Liver (tissue), 8 donors: ENCODE measurements at regions not wholly inside any gene's neighbourhood (a gene's known extent, or its start where the extent isn't known, plus 50 kb on each side); places are given as distances from the start of the nearest gene placed in this dataset.
"Not testable (repeated sequence)": the region's sequence is repeated elsewhere in the genome, so short reads cannot be mapped to it uniquely, and the experiment has no call there.

Experiments
- DNase-seq: peaks from one replicate; pipeline ENCODE4 v3.0.0-alpha.2; 2017; ENCODE audit warnings: low spot score
- H3K27ac ChIP-seq, 2 donors: one replicate each; pipeline ENCODE4 v1.7.0; 2013; ENCODE audit warnings: inconsistent platforms in 2 of 2, low read length in 2 of 2, control low read depth in 1 of 2, low read depth in 1 of 2, mild to moderate bottlenecking in 1 of 2
- H3K27me3 ChIP-seq, 4 donors: one replicate each; pipeline versions ENCODE4 v1.6.1 to v1.7.0; 2013; ENCODE audit warnings: low read length in 3 of 4, inconsistent platforms in 1 of 4, mild to moderate bottlenecking in 1 of 4, moderate library complexity in 1 of 4; ENCODE audit not compliant: control insufficient read depth in 4 of 4, insufficient read depth in 4 of 4
- H3K36me3 ChIP-seq, 4 donors: one replicate each; pipeline versions ENCODE4 v1.6.1 to v1.7.0; 2013; ENCODE audit warnings: low read length in 3 of 4, mild to moderate bottlenecking in 3 of 4, low read depth in 1 of 4, moderate library complexity in 1 of 4; ENCODE audit not compliant: control insufficient read depth in 4 of 4, insufficient read depth in 3 of 4
- H3K4me1 ChIP-seq, 4 donors: one replicate each; pipeline versions ENCODE4 v1.6.1 to v1.7.0; 2013; ENCODE audit warnings: low read length in 3 of 4, mild to moderate bottlenecking in 3 of 4, moderate library complexity in 1 of 4; ENCODE audit not compliant: control insufficient read depth in 4 of 4, insufficient read depth in 4 of 4
- H3K4me3 ChIP-seq, 3 donors: one replicate each; pipeline versions ENCODE4 v1.6.1 to v1.7.0; 2013; ENCODE audit warnings: low read length in 3 of 3, control low read depth in 1 of 3, low read depth in 1 of 3, mild to moderate bottlenecking in 1 of 3
- H3K9ac ChIP-seq, 2 donors: one replicate each; pipeline ENCODE4 v1.7.0; 2013; ENCODE audit warnings: low read length in 2 of 2, mild to moderate bottlenecking in 2 of 2, moderate library complexity in 2 of 2, control low read depth in 1 of 2, low read depth in 1 of 2
- H3K9me3 ChIP-seq, 4 donors: one replicate each; pipeline versions ENCODE4 v1.6.1 to v1.7.0; 2013; ENCODE audit warnings: low read length in 3 of 4; ENCODE audit not compliant: control insufficient read depth in 4 of 4
- EGR1 ChIP-seq, 2 donors: IDR thresholded peaks; 2 replicates each; pipeline ENCODE4 v1.6.1; 2016 to 2018; ENCODE audit warnings: antibody characterized with exemption in 2 of 2, low read depth in 2 of 2
- FOXA2 ChIP-seq: IDR thresholded peaks from 2 replicates; pipeline ENCODE4 v1.6.1; 2016; ENCODE audit warnings: antibody characterized with exemption
- GABPA ChIP-seq, 2 donors: IDR thresholded peaks in 1 of 2; conservative IDR thresholded peaks in 1 of 2; 2 replicates each; pipeline ENCODE4 v1.6.1; 2016; ENCODE audit warnings: antibody characterized with exemption in 2 of 2, mild to moderate bottlenecking in 1 of 2, moderate library complexity in 1 of 2
- HNF4A ChIP-seq, 2 donors: conservative IDR thresholded peaks; 2 replicates each; pipeline ENCODE4 v1.6.1; 2016; ENCODE audit warnings: antibody characterized with exemption in 2 of 2, mild to moderate bottlenecking in 2 of 2
- HNF4G ChIP-seq: IDR thresholded peaks from 2 replicates; pipeline ENCODE4 v1.6.1; 2016; ENCODE audit warnings: antibody characterized with exemption
- JUND ChIP-seq, 2 donors: IDR thresholded peaks; 2 replicates each; pipeline ENCODE4 v1.6.1; 2016; ENCODE audit warnings: antibody characterized with exemption in 2 of 2
- NR2F2 ChIP-seq: IDR thresholded peaks from 2 replicates; pipeline ENCODE4 v1.6.1; 2016; ENCODE audit warnings: antibody characterized with exemption
- RAD21 ChIP-seq, 2 donors: IDR thresholded peaks; 2 replicates each; pipeline ENCODE4 v1.6.1; 2016; ENCODE audit warnings: antibody characterized with exemption in 2 of 2, mild to moderate bottlenecking in 2 of 2
- RXRA ChIP-seq, 2 donors: IDR thresholded peaks; 2 replicates each; pipeline ENCODE4 v1.6.1; 2017 to 2018; ENCODE audit warnings: antibody characterized with exemption in 2 of 2, mild to moderate bottlenecking in 1 of 2
- SP1 ChIP-seq: IDR thresholded peaks from 2 replicates; pipeline ENCODE4 v1.6.1; 2018; ENCODE audit warnings: antibody characterized with exemption, mild to moderate bottlenecking
- TAF1 ChIP-seq: conservative IDR thresholded peaks from 2 replicates; pipeline ENCODE4 v1.6.1; 2016; ENCODE audit warnings: antibody characterized with exemption, mild to moderate bottlenecking
- YY1 ChIP-seq: IDR thresholded peaks from 2 replicates; pipeline ENCODE4 v1.6.1; 2016; ENCODE audit warnings: antibody characterized with exemption, mild to moderate bottlenecking
- ZBTB33 ChIP-seq: IDR thresholded peaks from 2 replicates; pipeline ENCODE4 v1.6.1; 2016; ENCODE audit warnings: antibody characterized with exemption
- WGBS: extraction: QIAGEN DNeasy Blood & Tissue Kit; methylation state at CpG from one replicate; pipeline ENCODE4 v1.1.7; 2013; 5-methylcytosine and 5-hydroxymethylcytosine counted together
- TF ChIP-seq, protein P1 (sequence below): IDR thresholded peaks from 2 replicates; pipeline ENCODE4 v1.6.1; 2016; ENCODE audit warnings: antibody characterized with exemption
- TF ChIP-seq, protein P2 (sequence below): IDR thresholded peaks from 2 replicates; pipeline ENCODE4 v1.6.1; 2016; ENCODE audit warnings: antibody characterized with exemption, mild to moderate bottlenecking
- TF ChIP-seq, protein P3 (sequence below): IDR thresholded peaks from 2 replicates; pipeline ENCODE4 v1.6.1; 2016; ENCODE audit warnings: antibody characterized with exemption
- TF ChIP-seq, protein P4 (sequence below): fragments of 150-350 bp; IDR thresholded peaks from 2 replicates; pipeline ENCODE4 v1.5.1; 2017; ENCODE audit warnings: improper control_type of control experiment, low read depth, low read length; ENCODE audit not compliant: missing input control
- donor health status: healthy.
- donor health status: healthy.
- donor health status: healthy.
- donor health status: healthy.
- donor health status: healthy.

GRCh38 chr12:131409211-131409610, 301.7 kb upstream of the SFSWAP start:
- DNase-seq, result no peak
- no peak overlapping the region for H3K4me3 ChIP-seq
- 53% methylated on average over 1 of the region's 1 CpG for WGBS
- no peak overlapping the region for H3K27ac ChIP-seq
- H3K9ac ChIP-seq, result no peak overlapping the region
- no peak for TF ChIP-seq NR2F2
- TF ChIP-seq GABPA (IDR thresholded peaks at IDR 0.05 in 1 of 2, conservative IDR thresholded peaks at IDR 0.05 in 1 of 2), result no peak
- TF ChIP-seq, protein P1, sequence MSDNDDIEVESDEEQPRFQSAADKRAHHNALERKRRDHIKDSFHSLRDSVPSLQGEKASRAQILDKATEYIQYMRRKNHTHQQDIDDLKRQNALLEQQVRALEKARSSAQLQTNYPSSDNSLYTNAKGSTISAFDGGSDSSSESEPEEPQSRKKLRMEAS, result no peak
- no peak for TF ChIP-seq RAD21 (IDR thresholded peaks at IDR 0.05)
- TF ChIP-seq SP1, result no peak
- no peak for TF ChIP-seq JUND (IDR thresholded peaks at IDR 0.05)
- TF ChIP-seq HNF4A (conservative IDR thresholded peaks at IDR 0.05), result no peak
- TF ChIP-seq FOXA2, result no peak
- no peak for TF ChIP-seq HNF4G
- no peaks in the 10 kb centered on the region for H3K9me3 ChIP-seq
- no peaks in the 10 kb centered on the region for H3K4me1 ChIP-seq
- no peaks in the 10 kb centered on the region for H3K36me3 ChIP-seq
- peaks cover 0 to 4% (median 2%) of the 10 kb centered on the region in 4 donors for H3K27me3 ChIP-seq

GRCh38 chr12:131411827-131412226, 299.1 kb upstream of the SFSWAP start:
- H3K9me3 ChIP-seq, H3K4me3 ChIP-seq, H3K36me3 ChIP-seq, H3K9ac ChIP-seq, H3K27ac ChIP-seq, H3K4me1 ChIP-seq, H3K27me3 ChIP-seq, DNase-seq: not testable (repeated sequence)
- 67% methylated on average over 7 of the region's 7 CpGs for WGBS

DNA sequence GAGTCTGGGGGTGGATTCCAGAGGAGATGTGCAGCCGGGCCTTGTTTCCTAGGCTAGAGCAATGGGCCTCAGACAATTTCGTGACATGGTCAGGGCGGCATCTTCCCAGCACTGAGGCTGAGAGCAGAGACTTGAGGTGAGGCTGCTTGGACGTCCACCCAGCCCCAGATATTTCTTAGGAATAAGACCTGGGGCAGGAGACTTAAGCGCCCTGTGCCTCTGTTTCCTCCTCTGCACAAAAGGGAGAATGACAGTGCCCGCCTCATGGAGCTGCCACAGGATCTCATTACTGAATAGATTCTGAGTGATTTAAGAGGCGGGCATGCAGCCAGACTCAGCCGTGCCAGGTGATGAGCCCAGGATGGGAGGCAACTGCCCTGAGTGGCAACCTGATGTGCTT, 297.9 kb upstream of the SFSWAP start:
- Histone ChIP-seq H3K4me3 (no peak overlapping the region), H3K9me3 (no peaks in the 10 kb centered on the region), H3K27ac (no peak overlapping the region), H3K9ac (no peak overlapping the region), H3K36me3 (no peaks in the 10 kb centered on the region), H3K27me3 (peaks cover 0 to 3% (median under 1%) of the 10 kb centered on the region in 4 donors), H3K4me1 (no peaks in the 10 kb centered on the region)
- WGBS, result 76% methylated on average over 8 of the region's 8 CpGs
- DNase-seq, result no peak
- TF ChIP-seq HNF4G, result no peak
- TF ChIP-seq, protein P2, sequence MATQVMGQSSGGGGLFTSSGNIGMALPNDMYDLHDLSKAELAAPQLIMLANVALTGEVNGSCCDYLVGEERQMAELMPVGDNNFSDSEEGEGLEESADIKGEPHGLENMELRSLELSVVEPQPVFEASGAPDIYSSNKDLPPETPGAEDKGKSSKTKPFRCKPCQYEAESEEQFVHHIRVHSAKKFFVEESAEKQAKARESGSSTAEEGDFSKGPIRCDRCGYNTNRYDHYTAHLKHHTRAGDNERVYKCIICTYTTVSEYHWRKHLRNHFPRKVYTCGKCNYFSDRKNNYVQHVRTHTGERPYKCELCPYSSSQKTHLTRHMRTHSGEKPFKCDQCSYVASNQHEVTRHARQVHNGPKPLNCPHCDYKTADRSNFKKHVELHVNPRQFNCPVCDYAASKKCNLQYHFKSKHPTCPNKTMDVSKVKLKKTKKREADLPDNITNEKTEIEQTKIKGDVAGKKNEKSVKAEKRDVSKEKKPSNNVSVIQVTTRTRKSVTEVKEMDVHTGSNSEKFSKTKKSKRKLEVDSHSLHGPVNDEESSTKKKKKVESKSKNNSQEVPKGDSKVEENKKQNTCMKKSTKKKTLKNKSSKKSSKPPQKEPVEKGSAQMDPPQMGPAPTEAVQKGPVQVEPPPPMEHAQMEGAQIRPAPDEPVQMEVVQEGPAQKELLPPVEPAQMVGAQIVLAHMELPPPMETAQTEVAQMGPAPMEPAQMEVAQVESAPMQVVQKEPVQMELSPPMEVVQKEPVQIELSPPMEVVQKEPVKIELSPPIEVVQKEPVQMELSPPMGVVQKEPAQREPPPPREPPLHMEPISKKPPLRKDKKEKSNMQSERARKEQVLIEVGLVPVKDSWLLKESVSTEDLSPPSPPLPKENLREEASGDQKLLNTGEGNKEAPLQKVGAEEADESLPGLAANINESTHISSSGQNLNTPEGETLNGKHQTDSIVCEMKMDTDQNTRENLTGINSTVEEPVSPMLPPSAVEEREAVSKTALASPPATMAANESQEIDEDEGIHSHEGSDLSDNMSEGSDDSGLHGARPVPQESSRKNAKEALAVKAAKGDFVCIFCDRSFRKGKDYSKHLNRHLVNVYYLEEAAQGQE, result no peak
- TF ChIP-seq, protein P3, sequence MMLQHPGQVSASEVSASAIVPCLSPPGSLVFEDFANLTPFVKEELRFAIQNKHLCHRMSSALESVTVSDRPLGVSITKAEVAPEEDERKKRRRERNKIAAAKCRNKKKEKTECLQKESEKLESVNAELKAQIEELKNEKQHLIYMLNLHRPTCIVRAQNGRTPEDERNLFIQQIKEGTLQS, result no peak
- TF ChIP-seq YY1, result no peak
- TF ChIP-seq, protein P4, sequence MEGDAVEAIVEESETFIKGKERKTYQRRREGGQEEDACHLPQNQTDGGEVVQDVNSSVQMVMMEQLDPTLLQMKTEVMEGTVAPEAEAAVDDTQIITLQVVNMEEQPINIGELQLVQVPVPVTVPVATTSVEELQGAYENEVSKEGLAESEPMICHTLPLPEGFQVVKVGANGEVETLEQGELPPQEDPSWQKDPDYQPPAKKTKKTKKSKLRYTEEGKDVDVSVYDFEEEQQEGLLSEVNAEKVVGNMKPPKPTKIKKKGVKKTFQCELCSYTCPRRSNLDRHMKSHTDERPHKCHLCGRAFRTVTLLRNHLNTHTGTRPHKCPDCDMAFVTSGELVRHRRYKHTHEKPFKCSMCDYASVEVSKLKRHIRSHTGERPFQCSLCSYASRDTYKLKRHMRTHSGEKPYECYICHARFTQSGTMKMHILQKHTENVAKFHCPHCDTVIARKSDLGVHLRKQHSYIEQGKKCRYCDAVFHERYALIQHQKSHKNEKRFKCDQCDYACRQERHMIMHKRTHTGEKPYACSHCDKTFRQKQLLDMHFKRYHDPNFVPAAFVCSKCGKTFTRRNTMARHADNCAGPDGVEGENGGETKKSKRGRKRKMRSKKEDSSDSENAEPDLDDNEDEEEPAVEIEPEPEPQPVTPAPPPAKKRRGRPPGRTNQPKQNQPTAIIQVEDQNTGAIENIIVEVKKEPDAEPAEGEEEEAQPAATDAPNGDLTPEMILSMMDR, result no peak
- TF ChIP-seq GABPA (IDR thresholded peaks at IDR 0.05 in 1 of 2, conservative IDR thresholded peaks at IDR 0.05 in 1 of 2), result no peak
- no peak for TF ChIP-seq RAD21 (IDR thresholded peaks at IDR 0.05)
- no peak for TF ChIP-seq ZBTB33
- TF ChIP-seq JUND (IDR thresholded peaks at IDR 0.05), result no peak
- no peak for TF ChIP-seq RXRA (IDR thresholded peaks at IDR 0.05)
- TF ChIP-seq FOXA2, result no peak
- no peak for TF ChIP-seq TAF1
- no peak for TF ChIP-seq NR2F2
- TF ChIP-seq EGR1 (IDR thresholded peaks at IDR 0.05; ENCODE audit: low read depth in 2 of 2), result no peak
